BLaER1 treated with 17β-estradiol and CSF1 and Interleukin-3, amounts not matched to agents 10 nM and 100 nM (cell line): ENCODE measurements at regions not wholly inside any gene's neighbourhood (a gene's known extent, or its start where the extent isn't known, plus 50 kb on each side); places are given as distances from the start of the nearest gene placed in this dataset.

Experiments
- H3K27ac ChIP-seq, 11 experiments: shearing (Covaris generic); formaldehyde crosslinking; 2 replicates each; pipeline ENCODE4 v1.8.1; 2022
- H3K27me3 ChIP-seq, 11 experiments: shearing (Covaris generic); formaldehyde crosslinking; 2 replicates each; pipeline ENCODE4 v1.8.1; 2022
- H3K36me3 ChIP-seq, 11 experiments: shearing (Covaris generic); formaldehyde crosslinking; 2 replicates each; pipeline ENCODE4 v1.8.1; 2022
- H3K4me1 ChIP-seq, 10 experiments: shearing (Covaris generic); formaldehyde crosslinking; 2 replicates each; pipeline ENCODE4 v1.8.1; 2022
- H3K4me2 ChIP-seq, 11 experiments: shearing (Covaris generic); formaldehyde crosslinking; 2 replicates each; pipeline ENCODE4 v1.8.1; 2022
- H3K4me3 ChIP-seq, 10 experiments: shearing (Covaris generic); formaldehyde crosslinking; 2 replicates each; pipeline ENCODE4 v1.8.1; 2022
- H3K9ac ChIP-seq, 11 experiments: shearing (Covaris generic); formaldehyde crosslinking; 2 replicates each; pipeline ENCODE4 v1.8.1; 2022
- H3K9me3 ChIP-seq, 11 experiments: shearing (Covaris generic); formaldehyde crosslinking; replicated peaks in 1 of 11; 2 replicates each; pipeline ENCODE4 v1.8.1; 2022
- H4K20me1 ChIP-seq, 11 experiments: shearing (Covaris generic); formaldehyde crosslinking; 2 replicates each; pipeline ENCODE4 v1.8.1; 2022
- Cebpa-rat ChIP-seq, 11 experiments: shearing (Covaris generic); IDR thresholded peaks; 2 replicates each; pipeline ENCODE4 v1.8.1; 2022

DNA sequence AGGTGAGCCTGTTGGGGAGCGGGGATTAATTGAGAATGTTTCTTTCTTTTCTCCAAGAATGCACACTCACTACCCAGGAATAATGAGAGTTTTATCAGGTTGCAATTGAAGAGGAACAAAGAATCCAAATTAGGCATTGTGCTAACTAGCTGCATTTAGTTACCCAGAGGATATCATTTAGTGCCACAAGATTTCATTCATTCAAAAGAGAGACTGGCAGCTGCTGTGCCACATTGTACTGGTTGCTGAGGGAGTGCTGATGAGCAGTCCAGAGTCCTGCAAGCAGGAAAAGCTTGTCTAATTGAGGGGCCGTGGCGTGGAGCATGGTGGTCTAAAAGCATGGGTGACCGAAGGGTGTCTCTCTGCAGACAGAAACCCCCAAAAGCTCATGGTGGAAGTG lies 97.6 kb downstream of the CTAGE1 start:
- Histone ChIP-seq H3K27me3 (no peaks in the 10 kb centered on the region), H4K20me1 (no peaks in the 10 kb centered on the region), H3K9me3 (no peaks in the 10 kb centered on the region), H3K4me1 (peaks cover 0 to 45% (median 7%) of the 10 kb centered on the region in 10 experiments; a peak in 11 of 20 replicates), H3K36me3 (no peaks in the 10 kb centered on the region), H3K4me2 (peak overlapping the region in 3 of 11 experiments; percentile 34 to 65 (median 52); a peak in 5 of 22 replicates), H3K27ac (no peak overlapping the region), H3K9ac (no peak overlapping the region), H3K4me3 (no peak overlapping the region)
- TF ChIP-seq Cebpa-rat (IDR thresholded peaks at IDR 0.05) = no peak

GRCh38 chr18:22318745-22319407 lies 98.8 kb downstream of the CTAGE1 start:
- Histone ChIP-seq H4K20me1 (no peaks in the 10 kb centered on the region), H3K27ac (no peak overlapping the region), H3K9me3 (no peaks in the 10 kb centered on the region), H3K4me3 (no peak overlapping the region), H3K4me2 (0 out of 22 replicates have a peak overlapping the region, but pooled peaks of 1 of the 11 experiments have one; percentile 2), H3K36me3 (no peaks in the 10 kb centered on the region), H3K27me3 (no peaks in the 10 kb centered on the region), H3K4me1 (peaks cover 0 to 34% (median 2%) of the 10 kb centered on the region in 10 experiments; a peak in 7 of 20 replicates), H3K9ac (no peak overlapping the region)
- TF ChIP-seq Cebpa-rat (IDR thresholded peaks at IDR 0.05) = no peak

DNA sequence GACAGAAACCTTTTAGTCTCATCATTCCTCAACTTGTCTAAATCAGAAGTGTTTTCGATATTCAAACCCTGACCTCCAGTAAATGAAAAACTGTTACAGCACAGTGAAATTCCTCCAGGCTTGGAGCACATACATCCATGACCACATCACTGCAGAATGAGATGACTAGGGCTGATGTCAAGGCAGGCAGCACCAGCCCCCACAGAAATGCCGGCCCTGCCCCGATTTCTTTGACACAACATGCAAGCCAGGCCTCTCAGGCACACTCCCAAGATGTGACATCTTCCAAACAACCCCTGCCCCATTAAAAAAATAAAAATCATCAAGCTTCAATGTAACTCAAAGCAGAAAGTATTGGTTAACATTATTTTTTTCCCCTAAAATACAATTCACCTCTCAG lies 103.3 kb downstream of the CTAGE1 start:
- H3K9me3 ChIP-seq = no peaks in the 10 kb centered on the region
- no peak for TF ChIP-seq Cebpa-rat (IDR thresholded peaks at IDR 0.05)
- H3K9ac ChIP-seq = no peak overlapping the region
- H4K20me1 ChIP-seq = no peaks in the 10 kb centered on the region
- no peaks in the 10 kb centered on the region for H3K36me3 ChIP-seq
- H3K4me1 ChIP-seq = peaks cover 0 to 17% (median 0%) of the 10 kb centered on the region in 10 experiments; a peak in 3 of 20 replicates
- H3K4me2 ChIP-seq = no peak overlapping the region
- H3K27ac ChIP-seq = no peak overlapping the region
- no peak overlapping the region for H3K4me3 ChIP-seq
- H3K27me3 ChIP-seq = no peaks in the 10 kb centered on the region

GRCh38 chr18:22314001-22314400 lies 103.7 kb downstream of the CTAGE1 start:
- no peak for TF ChIP-seq Cebpa-rat (IDR thresholded peaks at IDR 0.05)
- Histone ChIP-seq H3K4me3 (no peak overlapping the region), H3K9ac (no peak overlapping the region), H3K36me3 (no peaks in the 10 kb centered on the region), H3K9me3 (no peaks in the 10 kb centered on the region), H3K4me2 (0 out of 22 replicates have a peak overlapping the region, but pooled peaks of 1 of the 11 experiments have one; percentile 14), H3K27me3 (no peaks in the 10 kb centered on the region), H3K4me1 (peaks cover 0 to 17% (median 0%) of the 10 kb centered on the region in 10 experiments; a peak in 3 of 20 replicates), H4K20me1 (no peaks in the 10 kb centered on the region), H3K27ac (no peak overlapping the region)

DNA sequence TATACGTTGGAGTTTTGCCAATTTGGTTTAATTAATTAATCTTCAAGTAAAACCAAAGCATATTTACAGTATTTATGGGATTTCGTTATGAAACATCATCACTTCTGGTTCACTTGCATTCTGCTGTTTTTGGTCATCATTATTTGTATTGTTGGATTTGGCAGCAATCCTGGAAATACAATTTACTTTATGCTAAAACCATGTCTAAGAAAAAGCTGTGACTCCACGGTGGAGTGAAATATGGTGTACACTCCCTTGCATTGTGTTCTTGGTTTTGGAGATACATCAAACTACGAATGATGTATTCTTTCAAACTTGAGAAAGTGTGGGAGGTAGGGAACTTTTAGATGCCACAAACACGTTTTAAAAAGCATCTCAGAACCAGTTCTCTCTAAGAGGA lies 106.4 kb downstream of the CTAGE1 start:
- H3K36me3 ChIP-seq = no peaks in the 10 kb centered on the region
- no peak overlapping the region for H3K4me3 ChIP-seq
- TF ChIP-seq Cebpa-rat (IDR thresholded peaks at IDR 0.05) = no peak
- no peak overlapping the region for H3K4me2 ChIP-seq
- peaks cover 0 to 21% (median 2%) of the 10 kb centered on the region in 10 experiments; a peak in 8 of 20 replicates for H3K4me1 ChIP-seq
- H3K27ac ChIP-seq = no peak overlapping the region
- H4K20me1 ChIP-seq = no peaks in the 10 kb centered on the region
- no peaks in the 10 kb centered on the region for H3K27me3 ChIP-seq
- no peak overlapping the region for H3K9ac ChIP-seq
- H3K9me3 ChIP-seq = no peaks in the 10 kb centered on the region

DNA sequence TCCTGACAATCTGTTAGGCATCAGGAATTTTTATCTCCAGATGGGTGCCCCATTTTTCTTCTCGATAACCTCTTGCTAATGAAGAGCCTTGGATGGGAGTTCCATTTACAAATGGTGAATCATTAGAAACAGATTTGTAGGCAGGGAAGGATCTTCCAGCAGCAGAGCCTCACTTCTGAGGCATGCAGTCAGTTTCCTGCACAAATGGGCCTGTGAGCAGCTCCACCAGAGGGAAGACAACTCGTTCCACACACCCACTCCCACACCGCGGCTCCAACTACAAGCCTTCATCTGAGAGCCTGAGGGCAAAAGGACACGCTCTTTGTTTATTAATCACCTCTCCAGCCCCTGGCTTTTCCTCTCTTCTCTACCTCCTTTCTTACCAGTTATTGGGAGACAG lies 108.5 kb downstream of the CTAGE1 start:
- H3K4me2 ChIP-seq = no peak overlapping the region
- no peak overlapping the region for H3K9ac ChIP-seq
- H3K36me3 ChIP-seq = no peaks in the 10 kb centered on the region
- H3K27me3 ChIP-seq = no peaks in the 10 kb centered on the region
- peaks cover 0 to 25% (median 2%) of the 10 kb centered on the region in 10 experiments; a peak in 8 of 20 replicates for H3K4me1 ChIP-seq
- H3K4me3 ChIP-seq = no peak overlapping the region
- H4K20me1 ChIP-seq = no peaks in the 10 kb centered on the region
- no peak for TF ChIP-seq Cebpa-rat (IDR thresholded peaks at IDR 0.05)
- no peak overlapping the region for H3K27ac ChIP-seq
- no peaks in the 10 kb centered on the region for H3K9me3 ChIP-seq

- H3K4me1 ChIP-seq = peaks cover 0 to 32% (median 8%) of the 10 kb centered on the region in 10 experiments; a peak in 11 of 20 replicates
- H3K4me3 ChIP-seq = no peak overlapping the region
- H3K36me3 ChIP-seq = no peaks in the 10 kb centered on the region
- H4K20me1 ChIP-seq = no peaks in the 10 kb centered on the region
- H3K4me2 ChIP-seq = peak overlapping the region in 5 of 11 experiments; percentile 6 to 39 (median 19); a peak in 6 of 22 replicates
- H3K27ac ChIP-seq = no peak overlapping the region
- no peak overlapping the region for H3K9ac ChIP-seq
- H3K27me3 ChIP-seq = no peaks in the 10 kb centered on the region
- no peaks in the 10 kb centered on the region for H3K9me3 ChIP-seq
- TF ChIP-seq Cebpa-rat (IDR thresholded peaks at IDR 0.05) = no peak
Observed at GRCh38 chr18:22307528-22307927, 110.2 kb downstream of the CTAGE1 start.

- Histone ChIP-seq H3K4me1 (peaks cover 0 to 68% (median 27%) of the 10 kb centered on the region in 10 experiments; a peak in 13 of 20 replicates), H3K27ac (no peak overlapping the region; a peak in 2 of 22 replicates), H3K4me3 (no peak overlapping the region), H3K9ac (no peak overlapping the region), H3K27me3 (no peaks in the 10 kb centered on the region), H3K4me2 (peak overlapping the region in 4 of 11 experiments; percentile 29 to 83 (median 68); a peak in 5 of 22 replicates), H4K20me1 (no peaks in the 10 kb centered on the region), H3K9me3 (no peaks in the 10 kb centered on the region), H3K36me3 (no peaks in the 10 kb centered on the region)
- no peak for TF ChIP-seq Cebpa-rat (IDR thresholded peaks at IDR 0.05)
Observed at GRCh38 chr18:22303927-22304326, 113.8 kb downstream of the CTAGE1 start.

GRCh38 chr18:22302144-22302543 lies 115.6 kb downstream of the CTAGE1 start:
- no peak for TF ChIP-seq Cebpa-rat (IDR thresholded peaks at IDR 0.05)
- H3K9ac ChIP-seq = peak overlapping the region in 3 of 11 experiments; percentile 29 to 56 (median 54); a peak in 5 of 22 replicates
- peak overlapping the region in 6 of 11 experiments; percentile 26 to 83 (median 68); a peak in 11 of 22 replicates for H3K4me2 ChIP-seq
- no peaks in the 10 kb centered on the region for H3K9me3 ChIP-seq
- H3K36me3 ChIP-seq = no peaks in the 10 kb centered on the region
- no peaks in the 10 kb centered on the region for H4K20me1 ChIP-seq
- peak overlapping the region in 6 of 11 experiments; percentile 40 to 84 (median 72); a peak in 12 of 22 replicates for H3K27ac ChIP-seq
- H3K4me1 ChIP-seq = peaks cover 0 to 76% (median 25%) of the 10 kb centered on the region in 10 experiments; a peak in 12 of 20 replicates
- no peak overlapping the region for H3K4me3 ChIP-seq
- H3K27me3 ChIP-seq = no peaks in the 10 kb centered on the region
